ENCODE measurements at regions not wholly inside any gene's neighbourhood (a gene's known extent, or its start where the extent isn't known, plus 50 kb on each side); places are given as distances from the start of the nearest gene placed in this dataset.
"Not testable (repeated sequence)": the region's sequence is repeated elsewhere in the genome, so short reads cannot be mapped to it uniquely, and the experiment has no call there.

DNA sequence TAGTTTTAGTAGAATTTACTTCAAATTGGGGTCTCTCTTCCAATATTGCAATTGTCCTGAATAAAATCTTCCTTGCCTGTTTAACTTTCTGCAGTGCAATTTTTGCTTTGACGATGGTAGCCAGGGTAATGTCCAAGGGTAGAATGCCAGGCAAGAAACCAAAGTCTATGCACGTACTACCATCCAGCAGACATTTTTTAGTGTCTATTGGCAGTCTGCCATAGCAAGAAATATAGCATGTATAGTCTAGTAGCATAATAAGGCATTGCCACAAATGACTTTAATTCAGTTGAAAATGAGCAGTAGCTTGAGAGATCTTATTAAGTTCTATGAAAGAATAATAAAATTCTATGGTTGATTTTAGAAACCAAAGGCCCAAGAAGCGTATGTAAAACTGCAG lies 62.3 kb upstream of the KCNQ5 start:
- no peak for DNase-seq (ENCODE audit: low read depth)
- in situ Hi-C loops (cut with HindIII; ENCODE audit: low sequenced_read_pairs), result no loop called here
- TF ChIP-seq CTCF (IDR thresholded peaks at IDR 0.05; ENCODE audit: low read depth, low read length, missing control alignments), result no peak
- no peak overlapping the region for H3K4me3 ChIP-seq (ENCODE audit: low read depth, low read length)

DNA sequence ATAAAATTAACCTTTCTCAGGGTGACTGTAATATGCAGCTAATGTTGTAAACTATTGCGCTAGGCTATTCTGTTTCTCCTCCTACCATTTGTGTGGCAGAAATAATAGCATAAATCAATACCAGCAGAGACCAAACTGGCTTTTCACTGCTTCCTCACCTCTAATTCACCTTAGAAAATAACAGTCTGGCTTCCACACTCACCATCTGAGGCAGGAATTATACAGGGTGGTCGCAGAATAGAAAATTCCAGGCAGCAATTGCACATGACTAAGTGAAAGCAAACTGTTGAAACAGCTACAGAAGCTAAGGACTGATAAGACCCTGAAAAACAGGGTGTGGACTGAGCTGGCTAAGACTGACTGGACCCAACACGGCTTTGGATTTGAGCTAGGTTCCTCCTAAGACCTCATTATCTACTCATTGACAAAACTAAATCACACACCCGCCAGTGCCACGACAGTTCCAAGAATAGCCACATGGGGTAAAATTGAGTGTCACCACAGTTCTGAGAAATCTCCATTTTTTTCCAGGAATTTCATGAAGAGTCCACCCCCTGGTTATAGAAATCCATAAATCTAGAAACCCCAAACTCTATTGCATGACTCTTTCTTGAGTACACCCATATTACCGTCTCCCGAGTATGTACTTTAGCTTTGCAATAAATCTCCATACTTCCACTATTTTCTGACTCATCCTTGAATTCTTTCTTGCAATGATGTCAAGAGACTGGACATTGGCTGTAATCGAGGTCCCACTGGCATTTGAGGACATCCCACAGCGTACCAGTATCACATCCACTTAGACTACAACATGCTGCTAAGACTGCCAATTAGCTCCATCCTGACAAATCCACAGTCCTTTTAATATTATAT lies 60.9 kb upstream of the KCNQ5 start:
- no peak for DNase-seq (ENCODE audit: low read depth)
- TF ChIP-seq CTCF (IDR thresholded peaks at IDR 0.05; ENCODE audit: low read depth, low read length, missing control alignments), result no peak
- in situ Hi-C loops (cut with HindIII; ENCODE audit: low sequenced_read_pairs), result no loop called here
- H3K4me3 ChIP-seq (ENCODE audit: low read depth, low read length), result no peak overlapping the region

DNA sequence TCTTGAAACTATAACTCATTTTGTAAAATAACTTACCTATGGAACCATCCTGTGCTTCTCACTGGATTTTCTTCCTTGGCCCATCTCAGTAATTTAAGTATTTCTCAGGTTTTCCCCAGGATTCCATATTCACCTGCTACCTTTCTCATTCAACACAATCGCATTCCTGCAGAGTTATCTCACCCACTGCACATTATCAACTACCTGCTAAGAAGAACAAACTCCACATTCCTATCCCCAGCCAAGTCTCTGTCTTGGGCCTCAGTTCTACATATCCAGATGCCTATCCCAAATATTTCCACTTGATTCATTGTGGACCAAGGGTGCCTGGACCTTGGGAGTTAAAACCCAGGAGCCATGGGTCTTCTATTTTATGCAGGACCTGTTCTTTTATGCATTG lies 60.2 kb upstream of the KCNQ5 start:
- H3K4me3 ChIP-seq (ENCODE audit: low read depth, low read length), result no peak overlapping the region
- in situ Hi-C loops (cut with HindIII; ENCODE audit: low sequenced_read_pairs), result no loop called here
- TF ChIP-seq CTCF (IDR thresholded peaks at IDR 0.05; ENCODE audit: low read depth, low read length, missing control alignments), result no peak
- DNase-seq (ENCODE audit: low read depth), result no peak

- TF ChIP-seq CTCF (IDR thresholded peaks at IDR 0.05; ENCODE audit: low read depth, low read length, missing control alignments), result no peak
- H3K4me3 ChIP-seq (ENCODE audit: low read depth, low read length), result no peak overlapping the region
- in situ Hi-C loops (cut with HindIII; ENCODE audit: low sequenced_read_pairs), result no loop called here
- no peak for DNase-seq (ENCODE audit: low read depth)
Measured at GRCh38 chr6:72564231-72564630, 57.6 kb upstream of the KCNQ5 start.

DNA sequence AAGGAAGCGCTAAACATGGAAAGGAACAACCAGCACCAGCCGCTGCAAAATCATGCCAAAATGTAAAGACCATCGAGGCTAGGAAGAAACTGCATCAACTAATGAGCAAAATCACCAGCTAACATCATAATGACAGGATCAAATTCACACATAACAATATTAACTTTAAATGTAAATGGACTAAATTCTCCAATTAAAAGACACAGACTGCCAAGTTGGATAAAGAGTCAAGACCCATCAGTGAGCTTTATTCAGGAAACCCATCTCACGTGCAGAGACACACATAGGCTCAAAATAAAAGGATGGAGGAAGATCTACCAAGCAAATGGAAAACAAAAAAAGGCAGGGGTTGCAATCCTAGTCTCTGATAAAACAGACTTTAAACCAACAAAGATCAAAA lies 49.9 kb upstream of the KCNQ5 start:
- H3K4me3 ChIP-seq (ENCODE audit: low read depth, low read length); DNase-seq (ENCODE audit: low read depth); in situ Hi-C loops (cut with HindIII; ENCODE audit: low sequenced_read_pairs): not testable (repeated sequence)

Measured in astrocyte of the cerebellum (primary cell).